ENCODE measurements at regions not wholly inside any gene's neighbourhood (a gene's known extent, or its start where the extent isn't known, plus 50 kb on each side); places are given as distances from the start of the nearest gene placed in this dataset.

GRCh38 chr4:186936496-186937375, 213.1 kb upstream of the FAT1 start:
- TF ChIP-seq ZBTB11 (tag by site-specific recombination; conservative IDR thresholded peaks at IDR 0.05; ENCODE audit: low read depth) (no peak), CTCF (tag by site-specific recombination; IDR thresholded peaks at IDR 0.05) (no peak), KLF8 (tag by site-specific recombination; IDR thresholded peaks at IDR 0.05) (no peak), ZBTB7A (tag by site-specific recombination; IDR thresholded peaks at IDR 0.05; ENCODE audit: low read depth) (no peak), ATF2 (tag by site-specific recombination; IDR thresholded peaks at IDR 0.05; ENCODE audit: low read depth) (no peak), ZBTB1 (tag by site-specific recombination; IDR thresholded peaks at IDR 0.05) (no peak), ZNF184 (tag by site-specific recombination; IDR thresholded peaks at IDR 0.05) (no peak), ZNF274 (IDR thresholded peaks at IDR 0.05; ENCODE audit: low read length) (no peak), ZNF274 (tag by site-specific recombination; IDR thresholded peaks at IDR 0.05; ENCODE audit: borderline replicate concordance) (no peak), ZNF830 (tag by site-specific recombination; IDR thresholded peaks at IDR 0.05; ENCODE audit: low read depth) (no peak)

All from HEK293 (cell line).